Astrocyte of the spinal cord (primary cell): ENCODE measurements at regions not wholly inside any gene's neighbourhood (a gene's known extent, or its start where the extent isn't known, plus 50 kb on each side); places are given as distances from the start of the nearest gene placed in this dataset.
A peak's percentile ranks its signal among the peaks of the same experiment; 100 is the strongest.

ENCODE experiments used
- DNase-seq: peaks from one replicate; pipeline ENCODE4 v3.0.0; 2011; ENCODE audit warnings: low read depth, low spot score
- H3K4me3 ChIP-seq: 2 replicates; pipeline ENCODE4 v1.5.1; 2011; ENCODE audit warnings: low read depth, mild to moderate bottlenecking, low read length, moderate library complexity
- in situ Hi-C: cut with HindIII; loops from 2 replicates; pipeline ENCODE4 v1.10.0; 2017; ENCODE audit warnings: low sequenced_read_pairs
- TF ChIP-seq, protein P1 (sequence below): IDR thresholded peaks from 2 replicates; pipeline ENCODE4 v1.5.1; 2012; ENCODE audit warnings: low read depth, mild to moderate bottlenecking, low read length, inconsistent platforms

DNA sequence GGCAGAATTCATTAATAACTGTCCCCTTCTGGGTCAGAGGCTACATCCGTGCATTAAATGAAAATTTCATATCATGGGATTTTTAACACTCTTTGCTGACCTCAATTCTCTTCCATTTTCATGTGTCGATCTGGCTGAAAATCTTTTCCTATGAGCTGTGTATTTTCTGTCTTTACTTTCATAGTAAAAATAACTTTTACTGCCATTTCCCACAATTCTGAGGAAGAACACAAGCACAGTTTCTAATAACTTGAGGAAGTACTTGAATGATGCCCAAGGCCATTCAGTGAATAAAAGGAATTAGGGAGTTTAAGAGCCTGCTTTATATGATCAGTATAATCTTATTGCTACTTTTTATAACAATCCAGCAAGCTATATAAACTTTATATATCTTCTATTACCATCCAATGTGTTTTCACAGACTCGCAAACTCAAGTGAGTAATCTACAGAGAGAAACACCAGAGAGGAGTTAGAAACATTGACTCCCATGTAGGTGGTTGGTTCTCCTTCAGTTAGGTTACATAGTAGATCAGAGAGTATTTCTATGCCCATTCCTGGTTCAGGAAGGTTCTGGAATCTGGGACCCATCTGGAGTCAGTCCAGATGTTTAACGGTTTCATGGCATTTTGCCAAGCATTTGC, 340.0 kb downstream of the FBXO15 start:
- DNase-seq = no peak
- in situ Hi-C loops = no loop called here
- TF ChIP-seq, protein P1, sequence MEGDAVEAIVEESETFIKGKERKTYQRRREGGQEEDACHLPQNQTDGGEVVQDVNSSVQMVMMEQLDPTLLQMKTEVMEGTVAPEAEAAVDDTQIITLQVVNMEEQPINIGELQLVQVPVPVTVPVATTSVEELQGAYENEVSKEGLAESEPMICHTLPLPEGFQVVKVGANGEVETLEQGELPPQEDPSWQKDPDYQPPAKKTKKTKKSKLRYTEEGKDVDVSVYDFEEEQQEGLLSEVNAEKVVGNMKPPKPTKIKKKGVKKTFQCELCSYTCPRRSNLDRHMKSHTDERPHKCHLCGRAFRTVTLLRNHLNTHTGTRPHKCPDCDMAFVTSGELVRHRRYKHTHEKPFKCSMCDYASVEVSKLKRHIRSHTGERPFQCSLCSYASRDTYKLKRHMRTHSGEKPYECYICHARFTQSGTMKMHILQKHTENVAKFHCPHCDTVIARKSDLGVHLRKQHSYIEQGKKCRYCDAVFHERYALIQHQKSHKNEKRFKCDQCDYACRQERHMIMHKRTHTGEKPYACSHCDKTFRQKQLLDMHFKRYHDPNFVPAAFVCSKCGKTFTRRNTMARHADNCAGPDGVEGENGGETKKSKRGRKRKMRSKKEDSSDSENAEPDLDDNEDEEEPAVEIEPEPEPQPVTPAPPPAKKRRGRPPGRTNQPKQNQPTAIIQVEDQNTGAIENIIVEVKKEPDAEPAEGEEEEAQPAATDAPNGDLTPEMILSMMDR = no peak
- no peak overlapping the region for H3K4me3 ChIP-seq

DNA sequence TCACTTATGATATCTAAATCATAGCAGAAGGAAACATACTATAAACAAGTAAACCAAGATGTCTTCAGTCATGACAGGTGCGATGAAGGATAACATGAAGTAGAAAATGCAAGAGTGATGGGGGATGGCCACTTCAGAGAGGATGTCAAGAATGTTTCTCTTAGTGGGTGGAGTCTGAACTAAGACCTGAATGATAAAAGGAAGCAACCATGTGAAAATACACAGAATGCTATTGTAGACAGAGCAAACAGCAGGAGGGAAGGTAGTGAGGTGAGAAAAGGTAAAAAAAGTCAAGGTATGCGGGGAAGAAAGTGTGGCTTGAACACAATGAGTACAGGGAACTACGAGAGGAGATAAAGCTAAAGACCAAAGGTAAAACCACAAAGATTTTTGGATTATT, 341.6 kb downstream of the FBXO15 start:
- no peak for DNase-seq
- no peak overlapping the region for H3K4me3 ChIP-seq
- in situ Hi-C loops = no loop called here
- TF ChIP-seq, protein P1 = no peak

DNA sequence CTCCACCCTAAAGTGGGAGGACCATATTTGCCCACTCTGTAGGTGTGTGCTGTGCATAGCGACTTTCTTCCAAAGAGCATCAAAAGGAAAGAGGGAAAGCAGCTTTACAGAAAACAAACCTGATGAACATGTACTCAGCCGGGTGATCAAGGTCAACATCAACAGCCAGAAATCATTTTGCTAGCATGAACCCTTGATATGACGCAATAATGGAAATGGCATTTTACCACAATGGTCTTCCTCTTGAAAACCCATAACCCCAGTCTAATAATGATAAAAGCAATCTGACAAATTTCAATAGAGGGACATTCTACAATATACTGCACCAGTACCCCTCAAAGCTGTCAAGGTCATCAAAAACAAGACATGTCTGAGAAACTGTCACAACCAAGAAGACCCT, 350.2 kb downstream of the FBXO15 start:
- TF ChIP-seq, protein P1 = no peak

DNA sequence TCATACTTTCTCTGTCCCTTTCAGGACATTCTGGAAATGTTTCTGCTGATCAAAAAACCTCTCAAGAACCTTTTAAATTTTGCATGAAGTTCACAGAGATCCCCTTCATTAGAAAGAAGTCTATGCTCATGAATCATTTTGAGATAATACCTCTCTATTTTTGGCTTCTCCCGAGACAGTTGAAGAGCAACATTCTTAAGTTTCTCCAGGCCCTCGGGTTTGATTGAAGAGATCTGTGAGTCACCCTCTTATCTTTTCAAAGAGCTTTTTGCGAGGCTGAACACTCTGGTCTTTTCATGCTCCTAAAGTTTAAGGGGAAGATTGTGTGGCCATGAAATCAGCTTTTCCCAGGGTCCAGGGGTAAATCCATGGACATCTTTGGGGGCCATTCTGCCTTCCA, 354.2 kb downstream of the FBXO15 start:
- peak; percentile 40 for DNase-seq
- TF ChIP-seq, protein P1 = no peak
- no peak overlapping the region for H3K4me3 ChIP-seq
- in situ Hi-C loops = no loop called here

More for the DNA sequence above, 350.2 kb downstream of the FBXO15 start:
- no peak overlapping the region for H3K4me3 ChIP-seq
- in situ Hi-C loops = no loop called here
- DNase-seq = no peak

DNA sequence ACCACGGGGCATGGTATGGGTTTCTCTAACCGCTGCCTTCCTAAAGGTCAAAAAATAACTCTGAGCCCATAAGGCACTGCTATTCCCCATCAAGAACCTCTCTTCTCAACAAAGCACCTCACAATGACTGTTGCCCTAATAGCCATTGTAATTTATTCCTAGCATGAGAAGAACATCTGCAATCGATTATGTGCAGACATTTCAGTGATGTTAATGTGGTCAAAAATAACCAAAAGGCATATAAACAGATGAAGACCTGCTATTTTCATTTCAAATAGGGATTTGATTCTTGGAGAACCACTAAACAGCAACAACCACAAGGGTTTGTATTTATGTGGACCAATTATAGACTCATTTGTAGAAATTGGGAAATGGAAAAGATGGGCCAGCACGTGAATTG, 356.6 kb downstream of the FBXO15 start:
- H3K4me3 ChIP-seq = no peak overlapping the region
- in situ Hi-C loops = no loop called here
- peak; percentile 66 for DNase-seq
- TF ChIP-seq, protein P1 = no peak

DNA sequence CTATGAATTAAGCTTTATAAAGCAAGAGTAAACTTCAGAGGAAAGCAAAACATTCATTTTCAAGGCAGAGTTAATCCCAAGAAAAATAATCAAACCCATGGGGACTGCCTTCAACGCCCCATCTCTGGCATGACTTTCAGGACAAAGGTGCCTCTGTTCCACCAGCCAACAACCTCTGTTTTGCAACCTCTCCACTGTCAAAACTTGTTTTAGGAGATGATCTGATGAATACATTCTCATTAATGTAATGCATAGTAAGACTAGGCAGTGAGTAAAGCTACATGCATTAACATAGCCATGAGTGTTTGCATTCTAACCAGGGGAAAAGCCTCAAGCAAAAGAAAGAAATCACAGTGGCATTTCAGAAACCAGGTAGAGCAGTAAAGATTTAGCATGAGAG, 357.0 kb downstream of the FBXO15 start:
- TF ChIP-seq, protein P1 = no peak
- in situ Hi-C loops = no loop called here
- no peak for DNase-seq
- no peak overlapping the region for H3K4me3 ChIP-seq
